ENCODE measurements at regions not wholly inside any gene's neighbourhood (a gene's known extent, or its start where the extent isn't known, plus 50 kb on each side); places are given as distances from the start of the nearest gene placed in this dataset.
"Not testable (repeated sequence)": the region's sequence is repeated elsewhere in the genome, so short reads cannot be mapped to it uniquely, and the experiment has no call there.

DNA sequence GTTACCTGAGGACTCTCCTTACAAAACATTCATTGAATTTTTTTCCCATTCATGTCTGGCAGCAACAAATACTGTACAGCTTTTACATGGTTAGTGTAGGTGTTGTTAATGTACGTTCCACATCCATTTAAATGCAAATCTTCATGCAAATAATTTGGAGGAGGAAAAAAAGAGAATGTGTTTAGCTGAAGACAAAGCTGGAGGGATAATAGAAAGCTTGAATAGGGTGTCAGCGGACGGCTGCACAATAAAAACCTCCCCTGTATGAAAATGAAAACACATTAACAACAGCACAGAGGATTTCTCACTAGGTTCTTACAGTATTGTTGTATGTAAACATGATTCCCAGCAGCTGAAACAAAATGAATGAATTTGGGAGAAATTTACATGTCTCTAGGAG is 231.5 kb downstream of the ZNF608 start:
- H3K4me1 ChIP-seq (ENCODE audit: insufficient read depth, low read length), result peaks cover 9% of the 10 kb centered on the region
- H3K4me3 ChIP-seq (ENCODE audit: low read length), result no peak overlapping the region
- H3K27me3 ChIP-seq (ENCODE audit: insufficient read depth, low read length), result no peaks in the 10 kb centered on the region
- no peaks in the 10 kb centered on the region for H3K9me3 ChIP-seq (ENCODE audit: insufficient read depth, low read depth, low read length)
- no peak overlapping the region for H3K9ac ChIP-seq (ENCODE audit: low read depth, low read length)
- no peak overlapping the region for H3K27ac ChIP-seq (ENCODE audit: low read depth, low read length)
- 100% methylated on average over 1 of the region's 3 CpGs for WGBS
- no peaks in the 10 kb centered on the region for H3K36me3 ChIP-seq (ENCODE audit: insufficient read depth, low read length)

GRCh38 chr5:124512952-124513632 is 233.3 kb downstream of the ZNF608 start:
- no peaks in the 10 kb centered on the region for H3K36me3 ChIP-seq (ENCODE audit: insufficient read depth, low read length)
- H3K4me3 ChIP-seq (ENCODE audit: low read length), result no peak overlapping the region
- no peaks in the 10 kb centered on the region for H3K9me3 ChIP-seq (ENCODE audit: insufficient read depth, low read depth, low read length)
- no peaks in the 10 kb centered on the region for H3K27me3 ChIP-seq (ENCODE audit: insufficient read depth, low read length)
- WGBS, result 95% methylated on average over 5 of the region's 5 CpGs
- no peak overlapping the region for H3K27ac ChIP-seq (ENCODE audit: low read depth, low read length)
- peaks cover 9% of the 10 kb centered on the region for H3K4me1 ChIP-seq (ENCODE audit: insufficient read depth, low read length)
- no peak overlapping the region for H3K9ac ChIP-seq (ENCODE audit: low read depth, low read length)

GRCh38 chr5:124512236-124512635 is 234.2 kb downstream of the ZNF608 start:
- Histone ChIP-seq H3K27ac (ENCODE audit: low read depth, low read length) (no peak overlapping the region), H3K9ac (ENCODE audit: low read depth, low read length) (no peak overlapping the region), H3K36me3 (ENCODE audit: insufficient read depth, low read length) (no peaks in the 10 kb centered on the region), H3K27me3 (ENCODE audit: insufficient read depth, low read length) (no peaks in the 10 kb centered on the region), H3K4me1 (ENCODE audit: insufficient read depth, low read length) (peaks cover 9% of the 10 kb centered on the region), H3K9me3 (ENCODE audit: insufficient read depth, low read depth, low read length) (no peaks in the 10 kb centered on the region), H3K4me3 (ENCODE audit: low read length) (no peak overlapping the region)
- WGBS, result 89% methylated on average over 3 of the region's 3 CpGs

GRCh38 chr5:124511791-124512190 is 234.6 kb downstream of the ZNF608 start:
- no peaks in the 10 kb centered on the region for H3K9me3 ChIP-seq (ENCODE audit: insufficient read depth, low read depth, low read length)
- no peak overlapping the region for H3K4me3 ChIP-seq (ENCODE audit: low read length)
- no peak overlapping the region for H3K27ac ChIP-seq (ENCODE audit: low read depth, low read length)
- H3K36me3 ChIP-seq (ENCODE audit: insufficient read depth, low read length), result no peaks in the 10 kb centered on the region
- H3K9ac ChIP-seq (ENCODE audit: low read depth, low read length), result no peak overlapping the region
- peaks cover 9% of the 10 kb centered on the region for H3K4me1 ChIP-seq (ENCODE audit: insufficient read depth, low read length)
- no peaks in the 10 kb centered on the region for H3K27me3 ChIP-seq (ENCODE audit: insufficient read depth, low read length)

DNA sequence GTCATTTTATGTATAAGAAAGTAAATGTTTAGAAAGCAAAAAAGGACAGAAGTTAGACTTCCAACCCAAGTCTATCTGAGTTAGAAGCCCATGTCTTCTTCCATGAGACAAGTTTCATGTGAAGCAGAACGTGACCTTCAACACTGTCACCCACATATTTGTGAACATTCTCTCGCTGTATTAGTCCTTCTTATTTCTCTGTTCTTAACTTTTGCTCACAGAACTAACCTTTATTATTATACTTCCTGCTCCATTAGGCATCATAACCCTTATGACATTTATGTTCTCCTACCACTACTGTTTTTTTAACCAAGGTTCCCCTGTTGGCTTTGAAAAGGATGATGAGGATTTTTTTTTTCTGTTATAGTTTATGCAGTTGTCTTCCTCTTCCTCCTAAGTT is 238.8 kb downstream of the ZNF608 start:
- Histone ChIP-seq H3K36me3 (ENCODE audit: insufficient read depth, low read length) (no peaks in the 10 kb centered on the region), H3K27ac (ENCODE audit: low read depth, low read length) (no peak overlapping the region), H3K27me3 (ENCODE audit: insufficient read depth, low read length) (no peaks in the 10 kb centered on the region), H3K4me1 (ENCODE audit: insufficient read depth, low read length) (no peaks in the 10 kb centered on the region), H3K4me3 (ENCODE audit: low read length) (no peak overlapping the region), H3K9me3 (ENCODE audit: insufficient read depth, low read depth, low read length) (no peaks in the 10 kb centered on the region), H3K9ac (ENCODE audit: low read depth, low read length) (no peak overlapping the region)
- WGBS, result 92% methylated on average over 2 of the region's 2 CpGs

DNA sequence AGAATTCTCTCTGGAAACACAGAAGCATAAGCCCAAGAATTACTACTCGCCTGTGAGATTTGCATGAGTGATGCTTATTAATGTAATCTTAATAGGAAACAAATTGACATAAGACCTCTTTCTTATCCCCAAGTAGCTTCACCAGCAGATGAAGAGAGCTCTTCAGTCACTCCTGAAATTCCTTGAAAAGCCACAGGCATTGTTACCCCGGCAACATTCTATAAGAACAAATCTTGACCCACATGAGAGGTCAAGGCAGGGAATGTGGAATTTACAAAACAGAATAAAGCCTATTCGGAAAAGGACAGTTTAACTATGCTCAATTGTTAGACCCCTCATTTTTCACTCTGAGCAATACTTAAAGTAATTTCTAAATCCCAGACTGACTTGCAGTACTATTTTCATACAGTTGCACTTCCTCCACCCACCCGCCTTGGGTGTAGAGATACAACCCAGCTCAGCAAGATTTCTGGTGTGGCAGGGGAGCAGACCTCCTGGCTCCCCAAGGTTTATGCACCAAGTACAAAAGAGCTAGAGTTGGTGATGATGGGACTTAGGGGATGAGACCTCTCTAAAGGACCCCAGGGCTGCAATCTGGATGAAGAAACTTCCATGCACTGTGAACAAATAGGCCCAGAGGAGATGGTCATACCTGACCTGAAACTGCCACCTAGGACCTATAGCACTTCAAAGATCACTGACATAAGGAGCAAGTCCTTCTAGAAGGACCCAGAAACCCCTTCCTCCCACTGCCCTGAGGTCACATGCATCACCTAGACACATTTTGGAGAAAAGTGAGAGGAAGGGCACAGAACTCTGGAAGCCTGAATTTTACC is 242.1 kb downstream of the ZNF608 start:
- WGBS, result 83% methylated on average over 3 of the region's 4 CpGs
- Histone ChIP-seq H3K4me1 (ENCODE audit: insufficient read depth, low read length) (no peaks in the 10 kb centered on the region), H3K27ac (ENCODE audit: low read depth, low read length) (no peak overlapping the region), H3K9ac (ENCODE audit: low read depth, low read length) (no peak overlapping the region), H3K36me3 (ENCODE audit: insufficient read depth, low read length) (no peaks in the 10 kb centered on the region), H3K9me3 (ENCODE audit: insufficient read depth, low read depth, low read length) (no peaks in the 10 kb centered on the region), H3K4me3 (ENCODE audit: low read length) (no peak overlapping the region), H3K27me3 (ENCODE audit: insufficient read depth, low read length) (no peaks in the 10 kb centered on the region)

DNA sequence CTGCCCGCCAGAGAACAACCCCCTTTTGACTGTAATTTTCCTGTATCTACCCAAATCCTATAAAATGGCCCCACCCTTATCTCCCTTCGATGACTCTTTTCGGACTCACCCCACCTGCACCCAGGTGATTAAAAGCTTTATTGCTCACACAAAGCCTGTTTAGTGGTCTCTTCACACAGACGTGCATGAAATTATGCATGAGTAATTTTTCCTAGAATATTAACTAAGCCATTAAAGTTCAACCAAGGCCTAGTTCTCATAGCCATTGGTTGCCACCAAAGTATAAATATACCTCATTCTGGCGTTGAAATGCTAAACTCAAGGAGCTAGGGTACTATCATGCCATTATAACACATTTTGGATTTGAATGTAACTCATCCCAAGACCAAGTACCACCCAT is 243.9 kb downstream of the ZNF608 start:
- Histone ChIP-seq H3K36me3 (ENCODE audit: insufficient read depth, low read length) (no peaks in the 10 kb centered on the region), H3K27ac (ENCODE audit: low read depth, low read length) (no peak overlapping the region), H3K4me1 (ENCODE audit: insufficient read depth, low read length) (no peaks in the 10 kb centered on the region), H3K4me3 (ENCODE audit: low read length) (no peak overlapping the region), H3K27me3 (ENCODE audit: insufficient read depth, low read length) (no peaks in the 10 kb centered on the region), H3K9ac (ENCODE audit: low read depth, low read length) (no peak overlapping the region), H3K9me3 (ENCODE audit: insufficient read depth, low read depth, low read length) (no peaks in the 10 kb centered on the region)
- 85% methylated on average over 5 of the region's 5 CpGs for WGBS

DNA sequence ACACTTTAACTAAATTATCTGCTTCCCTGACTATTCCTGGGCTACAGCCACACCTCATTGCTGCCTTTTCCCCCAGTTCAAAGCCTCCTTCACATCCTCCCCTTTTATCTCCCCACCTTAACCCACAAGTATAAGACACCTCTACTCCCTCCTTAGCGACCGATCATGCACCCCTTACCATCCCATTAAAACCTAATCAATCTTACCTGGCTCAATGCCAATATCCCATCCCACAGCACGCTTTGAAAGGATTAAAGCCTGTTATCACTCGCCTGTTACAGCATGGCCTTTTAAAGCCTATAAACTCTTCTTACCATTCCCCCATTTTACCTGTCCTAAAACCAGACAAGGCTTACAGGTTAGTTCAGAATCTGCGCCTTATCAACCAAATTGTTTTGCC is 246.6 kb downstream of the ZNF608 start:
- not testable (repeated sequence) for H3K4me1 ChIP-seq (ENCODE audit: insufficient read depth, low read length); H3K36me3 ChIP-seq (ENCODE audit: insufficient read depth, low read length); H3K9me3 ChIP-seq (ENCODE audit: insufficient read depth, low read depth, low read length); H3K27me3 ChIP-seq (ENCODE audit: insufficient read depth, low read length); H3K4me3 ChIP-seq (ENCODE audit: low read length); H3K9ac ChIP-seq (ENCODE audit: low read depth, low read length); H3K27ac ChIP-seq (ENCODE audit: low read depth, low read length)
- WGBS, result 95% methylated on average over 5 of the region's 5 CpGs

DNA sequence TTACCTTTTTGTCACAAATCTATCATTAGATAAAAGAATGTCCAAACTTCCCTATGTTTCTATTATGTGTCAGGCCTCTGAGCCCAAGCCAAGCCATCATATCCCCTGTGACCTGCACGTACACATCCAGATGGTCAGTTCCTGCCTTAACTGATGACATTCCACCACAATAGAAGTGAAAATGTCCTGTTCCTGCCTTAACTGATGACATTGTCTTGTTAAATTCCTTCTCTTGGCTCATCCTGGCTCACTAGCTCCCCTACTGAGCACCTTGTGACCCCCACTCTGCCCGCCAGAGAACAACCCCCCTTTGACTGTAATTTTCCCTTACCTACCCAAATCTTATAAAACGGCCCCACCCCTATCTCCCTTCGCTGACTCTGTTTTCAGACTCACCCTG is 249.5 kb downstream of the ZNF608 start:
- not testable (repeated sequence) for H3K9me3 ChIP-seq (ENCODE audit: insufficient read depth, low read depth, low read length); H3K4me3 ChIP-seq (ENCODE audit: low read length); H3K27ac ChIP-seq (ENCODE audit: low read depth, low read length); H3K9ac ChIP-seq (ENCODE audit: low read depth, low read length); H3K27me3 ChIP-seq (ENCODE audit: insufficient read depth, low read length); H3K4me1 ChIP-seq (ENCODE audit: insufficient read depth, low read length); H3K36me3 ChIP-seq (ENCODE audit: insufficient read depth, low read length)
- WGBS, result 63% methylated on average over 4 of the region's 4 CpGs

GRCh38 chr5:124494540-124495116 is 251.8 kb downstream of the ZNF608 start:
- WGBS, result 97% methylated on average over 2 of the region's 2 CpGs
- no peaks in the 10 kb centered on the region for H3K36me3 ChIP-seq (ENCODE audit: insufficient read depth, low read length)
- H3K27me3 ChIP-seq (ENCODE audit: insufficient read depth, low read length), result no peaks in the 10 kb centered on the region
- H3K4me3 ChIP-seq (ENCODE audit: low read length), result no peak overlapping the region
- no peak overlapping the region for H3K27ac ChIP-seq (ENCODE audit: low read depth, low read length)
- H3K4me1 ChIP-seq (ENCODE audit: insufficient read depth, low read length), result peaks cover 4% of the 10 kb centered on the region; the same call in 1 of the 2 replicates
- H3K9ac ChIP-seq (ENCODE audit: low read depth, low read length), result no peak overlapping the region
- no peaks in the 10 kb centered on the region for H3K9me3 ChIP-seq (ENCODE audit: insufficient read depth, low read depth, low read length)

- 94% methylated on average over 13 of the region's 13 CpGs for WGBS
- H3K27ac ChIP-seq (ENCODE audit: low read depth, low read length), result no peak overlapping the region
- H3K9me3 ChIP-seq (ENCODE audit: insufficient read depth, low read depth, low read length), result 0 out of 2 replicates have a peak, but pooled peaks cover 4% of the 10 kb centered on the region
- peaks cover 4% of the 10 kb centered on the region; the same call in 1 of the 2 replicates for H3K4me1 ChIP-seq (ENCODE audit: insufficient read depth, low read length)
- no peak overlapping the region for H3K4me3 ChIP-seq (ENCODE audit: low read length)
- no peaks in the 10 kb centered on the region for H3K36me3 ChIP-seq (ENCODE audit: insufficient read depth, low read length)
- H3K27me3 ChIP-seq (ENCODE audit: insufficient read depth, low read length), result no peaks in the 10 kb centered on the region
- H3K9ac ChIP-seq (ENCODE audit: low read depth, low read length), result no peak overlapping the region
Observed at GRCh38 chr5:124492444-124493224, 253.8 kb downstream of the ZNF608 start.

All from HUES64 (cell line).